OCI-LY3 (cell line): ENCODE measurements at regions not wholly inside any gene's neighbourhood (a gene's known extent, or its start where the extent isn't known, plus 50 kb on each side); places are given as distances from the start of the nearest gene placed in this dataset.

Experiments used
- EZH2phosphoT487 ChIP-seq: fragments of 200-600 bp; shearing (Covaris generic); IDR thresholded peaks from 2 replicates; pipeline ENCODE4 v1.6.1; 2018; ENCODE audit warnings: antibody characterized with exemption, mixed run types, low read depth
- TF ChIP-seq, protein P1 (sequence below): fragments of 200-600, 300-600 bp; sonication (generic); IDR thresholded peaks from 2 replicates; pipeline ENCODE4 v1.5.1; 2014; ENCODE audit warnings: antibody characterized with exemption, low read length, low read depth

DNA sequence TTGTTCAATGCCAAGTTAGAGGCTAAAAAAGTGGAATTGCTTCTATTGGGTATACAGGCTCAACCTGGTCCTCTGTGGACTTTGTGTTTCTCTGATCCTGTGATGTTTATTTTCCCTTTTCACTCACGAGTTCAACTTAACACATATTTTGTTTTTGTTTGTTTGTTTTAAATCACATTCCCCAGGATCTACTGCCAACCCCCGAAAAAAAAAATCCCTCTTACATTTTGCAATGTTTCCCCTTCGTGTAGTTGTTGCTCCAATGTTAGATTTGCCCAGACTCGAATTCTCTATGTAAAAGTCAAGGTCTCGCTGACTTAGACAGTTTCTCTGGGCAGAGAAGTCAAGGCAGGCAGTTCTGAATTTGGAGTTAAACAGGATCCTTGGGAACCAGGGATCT, 876.4 kb downstream of the CCSER2 start:
- TF ChIP-seq, protein P1, sequence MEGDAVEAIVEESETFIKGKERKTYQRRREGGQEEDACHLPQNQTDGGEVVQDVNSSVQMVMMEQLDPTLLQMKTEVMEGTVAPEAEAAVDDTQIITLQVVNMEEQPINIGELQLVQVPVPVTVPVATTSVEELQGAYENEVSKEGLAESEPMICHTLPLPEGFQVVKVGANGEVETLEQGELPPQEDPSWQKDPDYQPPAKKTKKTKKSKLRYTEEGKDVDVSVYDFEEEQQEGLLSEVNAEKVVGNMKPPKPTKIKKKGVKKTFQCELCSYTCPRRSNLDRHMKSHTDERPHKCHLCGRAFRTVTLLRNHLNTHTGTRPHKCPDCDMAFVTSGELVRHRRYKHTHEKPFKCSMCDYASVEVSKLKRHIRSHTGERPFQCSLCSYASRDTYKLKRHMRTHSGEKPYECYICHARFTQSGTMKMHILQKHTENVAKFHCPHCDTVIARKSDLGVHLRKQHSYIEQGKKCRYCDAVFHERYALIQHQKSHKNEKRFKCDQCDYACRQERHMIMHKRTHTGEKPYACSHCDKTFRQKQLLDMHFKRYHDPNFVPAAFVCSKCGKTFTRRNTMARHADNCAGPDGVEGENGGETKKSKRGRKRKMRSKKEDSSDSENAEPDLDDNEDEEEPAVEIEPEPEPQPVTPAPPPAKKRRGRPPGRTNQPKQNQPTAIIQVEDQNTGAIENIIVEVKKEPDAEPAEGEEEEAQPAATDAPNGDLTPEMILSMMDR, result no peak
- TF ChIP-seq EZH2phosphoT487, result no peak
